Smooth muscle cell (in vitro differentiated cells): ENCODE measurements at regions not wholly inside any gene's neighbourhood (a gene's known extent, or its start where the extent isn't known, plus 50 kb on each side); places are given as distances from the start of the nearest gene placed in this dataset.
A peak's percentile ranks its signal among the peaks of the same experiment; 100 is the strongest.
"Not testable (repeated sequence)": the region's sequence is repeated elsewhere in the genome, so short reads cannot be mapped to it uniquely, and the experiment has no call there.

Source experiments
- DNase-seq: peaks from one replicate; lab custom pipeline; 2025; ENCODE audit not compliant: unreplicated experiment; lab: John Stamatoyannopoulos, UW
- H2AFZ ChIP-seq: fragments of 200-600 bp; sonication (generic); 2 replicates; pipeline ENCODE4 v1.6.0; 2016; ENCODE audit warnings: antibody characterized with exemption, low read depth, mild to moderate bottlenecking
- H3F3A ChIP-seq: fragments of 200-600 bp; sonication (generic); 2 replicates; pipeline ENCODE4 v1.6.0; 2017; ENCODE audit warnings: antibody characterized with exemption, low read depth
- H3K27ac ChIP-seq: fragments of 200-600 bp; sonication (generic); 2 replicates; pipeline ENCODE4 v1.5.1; 2016; ENCODE audit warnings: low read depth, mild to moderate bottlenecking
- H3K27me3 ChIP-seq: fragments of 200-600 bp; sonication (generic); 2 replicates; pipeline ENCODE4 v1.6.1; 2016; ENCODE audit warnings: low read depth, mild to moderate bottlenecking
- H3K36me3 ChIP-seq: fragments of 200-600 bp; sonication (generic); 2 replicates; pipeline ENCODE4 v1.5.1; 2016; ENCODE audit warnings: low read depth
- H3K4me1 ChIP-seq: fragments of 200-600 bp; sonication (generic); 2 replicates; pipeline ENCODE4 v1.5.1; 2016; ENCODE audit warnings: low read depth
- H3K4me2 ChIP-seq: fragments of 200-600 bp; sonication (generic); 2 replicates; pipeline ENCODE4 v1.6.0; 2016; ENCODE audit warnings: mild to moderate bottlenecking
- H3K4me3 ChIP-seq: fragments of 200-600 bp; sonication (generic); 2 replicates; pipeline ENCODE4 v1.5.1; 2016; ENCODE audit warnings: mild to moderate bottlenecking
- H3K79me2 ChIP-seq: fragments of 200-600 bp; sonication (generic); 2 replicates; pipeline ENCODE4 v1.6.0; 2016; ENCODE audit warnings: low read depth, mild to moderate bottlenecking
- H3K9ac ChIP-seq: fragments of 200-600 bp; sonication (generic); 2 replicates; pipeline ENCODE4 v1.6.0; 2016; ENCODE audit warnings: low read depth
- H3K9me3 ChIP-seq: fragments of 200-600 bp; sonication (generic); replicated peaks from 2 replicates; pipeline ENCODE4 v1.5.1; 2016; ENCODE audit warnings: low read depth
- H4K20me1 ChIP-seq: fragments of 200-600 bp; sonication (generic); 2 replicates; pipeline ENCODE4 v1.6.0; 2016; ENCODE audit warnings: low read depth
- WGBS: methylation state at CpG from one replicate; pipeline ENCODE4 v1.1.7; 2016; ENCODE audit warnings: low lambda C conversion rate; 5-methylcytosine and 5-hydroxymethylcytosine counted together
- TF ChIP-seq, protein P1 (sequence below): fragments of 200-600 bp; sonication (generic); IDR thresholded peaks from 2 replicates; pipeline ENCODE4 v1.5.1; 2017; ENCODE audit warnings: borderline replicate concordance, mild to moderate bottlenecking, antibody characterized with exemption; ENCODE audit not compliant: insufficient read depth, poor library complexity, severe bottlenecking

DNA sequence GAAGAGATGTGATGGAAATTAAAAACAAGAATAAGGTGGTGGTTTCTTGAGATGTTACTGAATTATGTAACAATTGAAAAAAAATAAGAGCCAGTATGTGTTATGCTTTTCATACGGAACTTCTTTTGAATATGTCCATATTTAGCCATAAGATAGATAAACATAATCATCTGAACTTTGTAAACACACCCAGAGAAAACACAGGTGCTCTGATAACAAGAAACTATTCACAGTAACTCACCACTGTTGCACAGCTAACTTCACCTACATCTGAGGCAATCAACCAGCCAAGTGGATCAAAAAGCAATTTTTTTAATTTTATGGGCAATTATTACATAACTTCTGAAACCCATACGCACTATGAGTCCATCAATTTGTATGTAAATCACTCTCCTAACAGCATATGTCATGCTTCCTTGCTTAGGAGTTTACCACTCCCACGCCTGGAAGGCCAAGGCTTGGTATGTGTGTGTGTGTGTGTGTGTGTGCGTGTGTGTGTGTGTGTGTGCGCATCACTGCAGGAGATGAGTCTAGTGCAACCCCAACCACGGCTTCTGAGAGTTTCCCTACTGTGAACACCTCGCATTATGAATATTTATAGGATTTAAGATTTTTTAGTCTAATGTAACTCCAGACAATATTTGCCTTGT is 443.4 kb downstream of the BCAT1 start:
- peaks cover 11% of the 10 kb centered on the region for H3F3A ChIP-seq
- no peaks in the 10 kb centered on the region for H3K36me3 ChIP-seq
- no peaks in the 10 kb centered on the region for H4K20me1 ChIP-seq
- 67% methylated on average over 7 of the region's 7 CpGs for WGBS
- peaks cover 87% of the 10 kb centered on the region for H3K79me2 ChIP-seq
- DNase-seq: no peak
- no peak overlapping the region for H3K9ac ChIP-seq
- no peak overlapping the region for H3K4me3 ChIP-seq
- no peak overlapping the region for H2AFZ ChIP-seq
- H3K27me3 ChIP-seq: no peaks in the 10 kb centered on the region
- TF ChIP-seq, protein P1, sequence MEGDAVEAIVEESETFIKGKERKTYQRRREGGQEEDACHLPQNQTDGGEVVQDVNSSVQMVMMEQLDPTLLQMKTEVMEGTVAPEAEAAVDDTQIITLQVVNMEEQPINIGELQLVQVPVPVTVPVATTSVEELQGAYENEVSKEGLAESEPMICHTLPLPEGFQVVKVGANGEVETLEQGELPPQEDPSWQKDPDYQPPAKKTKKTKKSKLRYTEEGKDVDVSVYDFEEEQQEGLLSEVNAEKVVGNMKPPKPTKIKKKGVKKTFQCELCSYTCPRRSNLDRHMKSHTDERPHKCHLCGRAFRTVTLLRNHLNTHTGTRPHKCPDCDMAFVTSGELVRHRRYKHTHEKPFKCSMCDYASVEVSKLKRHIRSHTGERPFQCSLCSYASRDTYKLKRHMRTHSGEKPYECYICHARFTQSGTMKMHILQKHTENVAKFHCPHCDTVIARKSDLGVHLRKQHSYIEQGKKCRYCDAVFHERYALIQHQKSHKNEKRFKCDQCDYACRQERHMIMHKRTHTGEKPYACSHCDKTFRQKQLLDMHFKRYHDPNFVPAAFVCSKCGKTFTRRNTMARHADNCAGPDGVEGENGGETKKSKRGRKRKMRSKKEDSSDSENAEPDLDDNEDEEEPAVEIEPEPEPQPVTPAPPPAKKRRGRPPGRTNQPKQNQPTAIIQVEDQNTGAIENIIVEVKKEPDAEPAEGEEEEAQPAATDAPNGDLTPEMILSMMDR: no peak
- H3K27ac ChIP-seq: no peak overlapping the region
- H3K4me1 ChIP-seq: peaks cover 7% of the 10 kb centered on the region
- no peaks in the 10 kb centered on the region for H3K9me3 ChIP-seq
- no peak overlapping the region for H3K4me2 ChIP-seq

DNA sequence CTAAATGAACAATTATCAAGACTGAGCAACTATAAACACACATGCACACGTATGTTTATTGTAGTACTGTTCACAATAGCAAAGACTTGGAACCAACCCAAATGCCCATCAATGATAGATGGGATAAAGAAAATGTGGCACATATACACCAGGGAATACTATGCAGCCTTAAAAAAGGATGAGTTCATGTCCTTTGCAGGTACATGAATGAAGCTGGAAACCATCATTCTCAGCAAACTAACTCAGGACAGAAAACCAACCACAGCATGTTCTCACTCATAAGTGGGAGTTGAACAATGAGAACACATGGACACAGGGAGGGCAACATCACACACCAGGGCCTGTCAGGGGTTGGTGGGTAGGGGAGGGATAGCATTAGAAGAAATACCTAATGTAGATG is 445.4 kb downstream of the BCAT1 start:
- H3K4me2 ChIP-seq, H3K36me3 ChIP-seq, H3K9ac ChIP-seq, H3K27me3 ChIP-seq, H3K4me3 ChIP-seq, DNase-seq, H3K9me3 ChIP-seq, H2AFZ ChIP-seq, H3K27ac ChIP-seq, H4K20me1 ChIP-seq: not testable (repeated sequence)
- Histone ChIP-seq H3K4me1 (peaks cover 20% of the 10 kb centered on the region), H3F3A (peaks cover 25% of the 10 kb centered on the region), H3K79me2 (peaks cover 68% of the 10 kb centered on the region)
- 100% methylated on average over 1 of the region's 1 CpG for WGBS

DNA sequence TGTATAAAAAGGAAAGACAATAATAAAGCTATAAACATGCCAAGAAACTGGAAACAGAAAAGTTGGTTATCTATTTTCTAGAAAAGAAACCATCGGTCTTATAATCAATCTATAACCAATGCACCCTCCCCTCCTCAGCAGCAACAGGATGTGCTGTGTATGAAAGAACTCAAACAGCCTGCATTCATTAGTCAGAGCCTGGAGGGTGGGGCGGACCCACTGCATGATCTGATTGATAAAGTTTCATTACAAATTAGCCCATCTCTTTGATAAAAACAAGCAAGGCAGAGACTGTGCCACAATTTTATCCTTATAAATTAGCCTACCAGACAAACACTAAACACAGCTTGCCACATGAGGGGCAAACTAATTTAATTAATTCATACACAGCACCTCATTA is 448.1 kb downstream of the BCAT1 start:
- TF ChIP-seq, protein P1: no peak
- Histone ChIP-seq H3K4me1 (peaks cover 26% of the 10 kb centered on the region), H3K9ac (peak overlapping the region; percentile 43), H3K4me2 (peak overlapping the region; percentile 84), H3K36me3 (no peaks in the 10 kb centered on the region), H4K20me1 (no peaks in the 10 kb centered on the region), H3K4me3 (peak overlapping the region; percentile 27), H2AFZ (no peak overlapping the region), H3K27me3 (no peaks in the 10 kb centered on the region), H3K27ac (peak overlapping the region; percentile 91), H3K79me2 (peaks cover 68% of the 10 kb centered on the region), H3K9me3 (no peaks in the 10 kb centered on the region), H3F3A (peaks cover 30% of the 10 kb centered on the region)
- WGBS: 38% methylated on average over 2 of the region's 2 CpGs
- no peak for DNase-seq

DNA sequence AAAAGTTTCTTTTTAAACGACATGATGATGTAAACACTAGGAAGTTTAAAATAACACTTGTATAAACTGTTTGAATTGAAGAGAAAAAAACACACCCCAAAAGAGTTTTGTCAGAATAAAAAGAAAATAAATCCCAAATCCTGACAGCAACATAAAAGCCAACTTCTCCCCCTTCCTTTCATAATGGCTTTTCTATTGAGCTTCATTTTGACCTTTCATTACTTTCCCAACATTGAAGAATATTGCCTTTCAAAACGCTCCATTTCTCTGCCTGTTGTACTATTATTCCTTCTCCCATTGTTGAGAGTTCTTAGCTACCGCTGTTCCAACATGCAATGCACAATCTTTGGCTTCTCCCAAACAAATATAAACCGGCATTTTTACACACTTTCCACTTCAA is 448.5 kb downstream of the BCAT1 start:
- Histone ChIP-seq H2AFZ (no peak overlapping the region), H3K27ac (peak overlapping the region; percentile 91), H3K27me3 (no peaks in the 10 kb centered on the region), H3K4me3 (peak overlapping the region; percentile 27), H3K4me1 (peaks cover 26% of the 10 kb centered on the region), H3F3A (peaks cover 30% of the 10 kb centered on the region), H4K20me1 (no peaks in the 10 kb centered on the region), H3K36me3 (no peaks in the 10 kb centered on the region), H3K79me2 (peaks cover 69% of the 10 kb centered on the region), H3K9me3 (no peaks in the 10 kb centered on the region), H3K9ac (peak overlapping the region; percentile 43), H3K4me2 (peak overlapping the region; percentile 84)
- 59% methylated on average over 4 of the region's 4 CpGs for WGBS
- TF ChIP-seq, protein P1: no peak
- no peak for DNase-seq
